IMR-90 (cell line): ENCODE measurements at regions not wholly inside any gene's neighbourhood (a gene's known extent, or its start where the extent isn't known, plus 50 kb on each side); places are given as distances from the start of the nearest gene placed in this dataset.

Experiments
- ATAC-seq: fragments of 200-7000 bp; cut with Tn5 transposase; 2 replicates; pipeline ENCODE4 v1.9.1; 2020; ENCODE audit warnings: low read depth, mild to moderate bottlenecking, moderate library complexity
- BruUV-seq: library from RNA; stranded (reverse); fragments of 400-500 nt; replicated peaks from 2 replicates; lab custom pipeline; 2021; lab: Mats Ljungman, UMichigan
- CTCF ChIA-PET: fragments of 300-600 bp; formaldehyde crosslinking; extraction: SDS; loops from one replicate; lab custom pipeline; 2021; ENCODE audit warnings: antibody characterized with exemption; lab: Yijun Ruan, JAX
- POLR2A ChIA-PET: fragments of 300-600 bp; sonication (Branson Sonifier 250); formaldehyde crosslinking; loops from one replicate; lab custom pipeline; 2022; ENCODE audit warnings: antibody characterized with exemption; ENCODE audit not compliant: unreplicated experiment; lab: Charles Lee
- DNase-seq: peaks from one replicate; pipeline ENCODE4 v3.0.0; 2013
- H2AFZ ChIP-seq: replicated peaks from 2 replicates; pipeline ENCODE3; 2013; ENCODE audit warnings: low read length, mild to moderate bottlenecking; ENCODE audit not compliant: poor library complexity
- H2AK5ac ChIP-seq: 2 replicates; pipeline ENCODE4 v1.6.1; 2013; ENCODE audit warnings: low read depth, low read length, inconsistent platforms
- H2AK9ac ChIP-seq: replicated peaks from 2 replicates; pipeline ENCODE3; 2013; ENCODE audit warnings: mild to moderate bottlenecking, low read depth, low read length, moderate library complexity; ENCODE audit not compliant: poor library complexity
- H2BK120ac ChIP-seq: 2 replicates; pipeline ENCODE4 v1.6.1; 2013; ENCODE audit warnings: low read depth, low read length, inconsistent platforms
- H2BK15ac ChIP-seq: 3 replicates; pipeline ENCODE4 v1.6.1; 2013; ENCODE audit warnings: low read depth, low read length, inconsistent platforms
- H2BK20ac ChIP-seq: 2 replicates; pipeline ENCODE4 v1.6.1; 2013; ENCODE audit warnings: low read depth, mild to moderate bottlenecking, inconsistent platforms, low read length, moderate library complexity
- H2BK5ac ChIP-seq: 2 replicates; pipeline ENCODE4 v1.6.1; 2013; ENCODE audit warnings: mild to moderate bottlenecking, low read depth, low read length, inconsistent platforms; ENCODE audit not compliant: poor library complexity, severe bottlenecking
- H3K14ac ChIP-seq: replicated peaks from 2 replicates; pipeline ENCODE4 v1.6.1; 2013; ENCODE audit warnings: low read depth, low read length, inconsistent platforms
- H3K18ac ChIP-seq: 2 replicates; pipeline ENCODE4 v1.6.1; 2013; ENCODE audit warnings: low read depth, low read length, control low read depth
- H3K23ac ChIP-seq: 2 replicates; pipeline ENCODE4 v1.6.1; 2013; ENCODE audit warnings: low read depth, low read length, inconsistent platforms
- H3K27ac ChIP-seq: 2 replicates; pipeline ENCODE4 v1.5.1; 2013; ENCODE audit warnings: mild to moderate bottlenecking, control low read depth, low read length; ENCODE audit not compliant: insufficient read depth
- H3K27me3 ChIP-seq: 2 replicates; pipeline ENCODE4 v1.6.1; 2013; ENCODE audit warnings: low read length; ENCODE audit not compliant: control insufficient read depth, insufficient read depth
- H3K36me3 ChIP-seq: 2 replicates; pipeline ENCODE4 v1.6.1; 2013; ENCODE audit warnings: low read length, mixed read lengths; ENCODE audit not compliant: control insufficient read depth, insufficient read depth
- H3K4ac ChIP-seq: 2 replicates; pipeline ENCODE4 v1.6.1; 2013; ENCODE audit warnings: low read depth, low read length, inconsistent platforms
- H3K4me1 ChIP-seq: 2 replicates; pipeline ENCODE4 v1.6.1; 2013; ENCODE audit warnings: low read length, mixed read lengths; ENCODE audit not compliant: control insufficient read depth, insufficient read depth
- H3K4me2 ChIP-seq: 2 replicates; pipeline ENCODE4 v1.6.1; 2013; ENCODE audit warnings: low read depth, mild to moderate bottlenecking, control low read depth, low read length, moderate library complexity
- H3K4me3 ChIP-seq: 2 replicates; pipeline ENCODE4 v1.5.1; 2013; ENCODE audit warnings: low read depth, mild to moderate bottlenecking, control low read depth, low read length, moderate library complexity; ENCODE audit not compliant: insufficient read depth
- H3K56ac ChIP-seq: 2 replicates; pipeline ENCODE4 v1.6.1; 2013; ENCODE audit warnings: low read length, inconsistent platforms; ENCODE audit not compliant: insufficient read depth; ENCODE audit errors: extremely low read depth
- H3K79me1 ChIP-seq, 2 experiments: 2 replicates each; pipeline ENCODE4 v1.6.1; 2013; ENCODE audit warnings: low read length in 2 of 2, inconsistent platforms in 1 of 2, low read depth in 1 of 2
- H3K9ac ChIP-seq: 2 replicates; pipeline ENCODE4 v1.6.1; 2013; ENCODE audit warnings: low read depth, low read length, control low read depth
- H3K9me1 ChIP-seq: 2 replicates; pipeline ENCODE4 v1.6.1; 2013; ENCODE audit warnings: low read length, inconsistent platforms; ENCODE audit not compliant: insufficient read depth
- H3K9me3 ChIP-seq: 2 replicates; pipeline ENCODE4 v1.6.1; 2013; ENCODE audit warnings: low read length; ENCODE audit not compliant: control insufficient read depth, insufficient read depth
- H4K20me1 ChIP-seq: 2 replicates; pipeline ENCODE4 v1.6.1; 2013; ENCODE audit warnings: low read length, inconsistent platforms; ENCODE audit not compliant: insufficient read depth
- H4K5ac ChIP-seq: 2 replicates; pipeline ENCODE4 v1.6.1; 2013; ENCODE audit warnings: mild to moderate bottlenecking, low read depth, low read length, control low read depth
- H4K8ac ChIP-seq, 2 experiments: 2 replicates each; pipeline ENCODE4 v1.6.1; 2013; ENCODE audit warnings: low read depth in 2 of 2, low read length in 2 of 2, control low read depth in 1 of 2, inconsistent platforms in 1 of 2
- H4K91ac ChIP-seq: 2 replicates; pipeline ENCODE4 v1.6.1; 2013; ENCODE audit warnings: low read depth, low read length, inconsistent platforms; ENCODE audit not compliant: insufficient read depth
- CEBPB ChIP-seq: IDR thresholded peaks from 2 replicates; pipeline ENCODE4 v1.6.1; 2012; ENCODE audit warnings: low read depth, low read length, improper control_type of control experiment
- CHD1 ChIP-seq: IDR thresholded peaks from 2 replicates; pipeline ENCODE4 v1.6.1; 2012; ENCODE audit warnings: low read depth, low read length, improper control_type of control experiment
- CTCF ChIP-seq: conservative IDR thresholded peaks from 2 replicates; pipeline ENCODE4 v1.5.1; 2012; ENCODE audit warnings: mild to moderate bottlenecking, low read depth, low read length, improper control_type of control experiment
- FOS ChIP-seq: fragments of 150-350 bp; IDR thresholded peaks from 2 replicates; pipeline ENCODE4 v1.6.1; 2016; ENCODE audit warnings: low read depth, low read length
- MAFK ChIP-seq: IDR thresholded peaks from 2 replicates; pipeline ENCODE4 v1.6.1; 2012; ENCODE audit warnings: low read depth, low read length, improper control_type of control experiment
- MAZ ChIP-seq: IDR thresholded peaks from 2 replicates; pipeline ENCODE4 v1.6.1; 2012; ENCODE audit warnings: low read depth, mild to moderate bottlenecking, low read length, improper control_type of control experiment, moderate library complexity, borderline replicate concordance
- MXI1 ChIP-seq: IDR thresholded peaks from 2 replicates; pipeline ENCODE4 v1.6.1; 2012; ENCODE audit warnings: low read depth, mild to moderate bottlenecking, low read length, moderate library complexity, borderline replicate concordance
- POLR2A ChIP-seq: IDR thresholded peaks from 2 replicates; pipeline ENCODE4 v1.6.1; 2012; ENCODE audit warnings: mild to moderate bottlenecking, low read depth, low read length
- RAD21 ChIP-seq: IDR thresholded peaks from 2 replicates; pipeline ENCODE4 v1.6.1; 2012; ENCODE audit warnings: low read length, improper control_type of control experiment
- RCOR1 ChIP-seq: IDR thresholded peaks from 2 replicates; pipeline ENCODE4 v1.6.1; 2012; ENCODE audit warnings: mild to moderate bottlenecking, low read length, improper control_type of control experiment; ENCODE audit not compliant: insufficient replicate concordance
- SMC3 ChIP-seq: fragments of 150-350 bp; IDR thresholded peaks from 2 replicates; pipeline ENCODE4 v1.6.1; 2016; ENCODE audit warnings: low read depth, mild to moderate bottlenecking, antibody characterized with exemption, low read length, moderate library complexity
- USF2 ChIP-seq: fragments of 150-350 bp; IDR thresholded peaks from 2 replicates; pipeline ENCODE4 v1.6.1; 2017; ENCODE audit warnings: mild to moderate bottlenecking, antibody characterized with exemption, low read length, low read depth
- WGBS, 2 experiments: methylation state at CpG; one replicate each; pipeline versions ENCODE4 v1.1.5 to v1.1.7; 2013; ENCODE audit warnings: missing lambda C conversion rate in 2 of 2; ENCODE audit not compliant: insufficient read length in 1 of 2; ENCODE audit errors: extremely low coverage in 2 of 2; 5-methylcytosine and 5-hydroxymethylcytosine counted together
- dilution Hi-C: fragments of 300-500 bp; cut with HindIII; formaldehyde crosslinking; loops from one replicate; pipeline ENCODE4 v1.14.3; 2018; ENCODE audit warnings: low sequenced_read_pairs; ENCODE audit not compliant: unreplicated experiment
- in situ Hi-C: fragments of 300-500 bp; cut with MboI; formaldehyde crosslinking; loops from 3 replicates; pipeline ENCODE4 v1.14.3; 2019; ENCODE audit warnings: low sequenced_read_pairs, inconsistent platforms, mixed read lengths
- intact Hi-C: fragments of 100-400 bp; cut with micrococcal nuclease; formaldehyde crosslinking; loops from 2 replicates; pipeline ENCODE4 v1.10.0; 2022

GRCh38 chr10:131585761-131586160, 274.2 kb upstream of the TCERG1L start:
- dilution Hi-C loops (no loop called here), intact Hi-C loops (no loop called here), in situ Hi-C loops (no loop called here)
- H3K23ac ChIP-seq, result no peak overlapping the region
- H3K14ac ChIP-seq, result no peak overlapping the region
- no peak overlapping the region for H2BK15ac ChIP-seq
- no peak overlapping the region for H3K4ac ChIP-seq
- ChIA-PET POLR2A (no interaction called here), CTCF (no interaction called here)
- H3K27me3 ChIP-seq, result no peaks in the 10 kb centered on the region
- no peak overlapping the region for H3K4me3 ChIP-seq
- H3K9me3 ChIP-seq, result peaks cover 38% of the 10 kb centered on the region
- no peak overlapping the region for H2AFZ ChIP-seq
- no peak overlapping the region for H2AK9ac ChIP-seq
- no peak overlapping the region for H3K27ac ChIP-seq
- no peaks in the 10 kb centered on the region for H3K4me1 ChIP-seq
- H3K9ac ChIP-seq, result no peak overlapping the region
- H3K9me1 ChIP-seq, result no peaks in the 10 kb centered on the region
- ATAC-seq, result no peak
- no TSS peak for BruUV-seq
- H3K18ac ChIP-seq, result no peak overlapping the region
- H3K56ac ChIP-seq, result no peak overlapping the region
- 0% methylated on average over 1 of the region's 3 CpGs; no CpG with 5 or more reads in 1 of the 2 experiments for WGBS, 2 experiments
- no peak overlapping the region for H4K8ac ChIP-seq
- H2BK120ac ChIP-seq, result no peak overlapping the region
- H4K5ac ChIP-seq, result no peak overlapping the region
- no peak for DNase-seq
- H2AK5ac ChIP-seq, result no peak overlapping the region
- H3K4me2 ChIP-seq, result no peak overlapping the region
- H3K36me3 ChIP-seq, result no peaks in the 10 kb centered on the region
- no peak overlapping the region for H4K91ac ChIP-seq
- H4K20me1 ChIP-seq, result no peaks in the 10 kb centered on the region
- TF ChIP-seq SMC3 (no peak), CEBPB (no peak), POLR2A (no peak), MAZ (no peak), RCOR1 (no peak), CTCF (no peak), FOS (no peak), MXI1 (no peak), MAFK (no peak), CHD1 (no peak), RAD21 (no peak), USF2 (no peak)
- H2BK20ac ChIP-seq, result no peak overlapping the region
- H2BK5ac ChIP-seq, result no peak overlapping the region
- H3K79me1 ChIP-seq, result no peaks in the 10 kb centered on the region
